ENCODE measurements at regions not wholly inside any gene's neighbourhood (a gene's known extent, or its start where the extent isn't known, plus 50 kb on each side); places are given as distances from the start of the nearest gene placed in this dataset.

DNA sequence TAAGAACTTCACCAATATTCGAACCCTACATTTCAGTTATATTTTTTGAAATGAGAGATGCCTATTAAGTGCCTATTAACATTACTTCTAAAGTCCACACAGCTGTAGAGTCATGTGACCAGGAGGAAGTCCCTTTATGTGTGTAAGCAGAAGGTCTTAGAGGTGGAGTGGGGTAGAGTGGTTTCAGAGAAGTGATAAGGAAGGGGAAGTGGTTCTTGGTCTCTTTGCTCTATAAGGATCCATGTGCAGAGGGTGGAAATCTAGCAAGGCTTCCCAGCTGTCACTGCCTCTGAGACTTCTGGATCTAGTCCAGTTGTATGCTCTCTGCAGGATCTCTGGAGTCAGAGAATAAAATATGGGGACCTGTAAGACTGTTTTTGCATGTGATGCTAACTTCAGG lies 673.9 kb downstream of the FLRT2 start:
- TF ChIP-seq CTCF (IDR thresholded peaks at IDR 0.05; ENCODE audit: insufficient read depth, low read depth, low read length) (no peak), EZH2 (IDR thresholded peaks at IDR 0.05; ENCODE audit: insufficient read depth, low read length) (no peak)
